Astrocyte (in vitro differentiated cells and primary cell): ENCODE measurements at regions not wholly inside any gene's neighbourhood (a gene's known extent, or its start where the extent isn't known, plus 50 kb on each side); places are given as distances from the start of the nearest gene placed in this dataset.
A peak's percentile ranks its signal among the peaks of the same experiment; 100 is the strongest.

ENCODE experiments used
- DNase-seq: peaks from one replicate; pipeline ENCODE4 v3.0.0-alpha.2; 2010; ENCODE audit warnings: low read depth
- FAIRE-seq: peaks from 2 replicates; lab custom pipeline; 2011; peaks lifted over from hg19 to GRCh38; lab: Jason Lieb, UNC
- H2AFZ ChIP-seq: 2 replicates; pipeline ENCODE4 v1.6.0; 2012; ENCODE audit warnings: low read depth, low read length, inconsistent platforms
- H3K27ac ChIP-seq: 2 replicates; pipeline ENCODE4 v1.5.1; 2011; ENCODE audit warnings: low read depth, low read length, inconsistent platforms
- H3K27me3 ChIP-seq: 2 replicates; pipeline ENCODE4 v1.6.0; 2011; ENCODE audit warnings: low read length, inconsistent platforms; ENCODE audit not compliant: insufficient read depth
- H3K36me3 ChIP-seq: 2 replicates; pipeline ENCODE4 v1.5.1; 2011; ENCODE audit warnings: low read length, inconsistent platforms; ENCODE audit not compliant: insufficient read depth
- H3K4me1 ChIP-seq: 2 replicates; pipeline ENCODE4 v1.5.1; 2011; ENCODE audit warnings: low read length, inconsistent platforms; ENCODE audit not compliant: insufficient read depth
- H3K4me2 ChIP-seq: 2 replicates; pipeline ENCODE4 v1.6.0; 2012; ENCODE audit warnings: low read length, inconsistent platforms
- H3K4me3 ChIP-seq: 2 replicates; pipeline ENCODE4 v1.5.1; 2011; ENCODE audit warnings: low read depth, mild to moderate bottlenecking, low read length, inconsistent platforms; ENCODE audit not compliant: insufficient read depth
- H3K79me2 ChIP-seq: 2 replicates; pipeline ENCODE4 v1.6.0; 2012; ENCODE audit warnings: mild to moderate bottlenecking, low read length, inconsistent platforms; ENCODE audit not compliant: insufficient read depth
- H3K9ac ChIP-seq: 2 replicates; pipeline ENCODE4 v1.6.0; 2012; ENCODE audit warnings: mild to moderate bottlenecking, low read length, inconsistent platforms
- H3K9me3 ChIP-seq: 2 replicates; pipeline ENCODE4 v1.5.1; 2012; ENCODE audit warnings: low read depth, mild to moderate bottlenecking, low read length, inconsistent platforms; ENCODE audit not compliant: insufficient read depth
- H4K20me1 ChIP-seq: 2 replicates; pipeline ENCODE4 v1.6.0; 2012; ENCODE audit warnings: low read length, inconsistent platforms; ENCODE audit not compliant: insufficient read depth
- H3K27ac Mint-ChIP-seq: one replicate; pipeline ENCODE4 v1.8.0; 2021; ENCODE audit warnings: mild to moderate bottlenecking, mixed read lengths; ENCODE audit not compliant: unreplicated experiment
- H3K27me3 Mint-ChIP-seq: one replicate; pipeline ENCODE4 v1.8.0; 2021; ENCODE audit warnings: low read depth, mixed read lengths; ENCODE audit not compliant: unreplicated experiment
- H3K36me3 Mint-ChIP-seq: one replicate; pipeline ENCODE4 v1.8.0; 2021; ENCODE audit warnings: low read depth, mixed read lengths; ENCODE audit not compliant: unreplicated experiment
- H3K4me1 Mint-ChIP-seq: one replicate; pipeline ENCODE4 v1.8.0; 2021; ENCODE audit warnings: low read depth, mixed read lengths; ENCODE audit not compliant: unreplicated experiment
- H3K4me3 Mint-ChIP-seq: one replicate; pipeline ENCODE4 v1.8.0; 2021; ENCODE audit warnings: mild to moderate bottlenecking, moderate library complexity, mixed read lengths; ENCODE audit not compliant: unreplicated experiment
- H3K9me3 Mint-ChIP-seq: one replicate; pipeline ENCODE4 v1.8.0; 2021; ENCODE audit warnings: mild to moderate bottlenecking, mixed read lengths; ENCODE audit not compliant: unreplicated experiment
- EZH2 ChIP-seq: IDR thresholded peaks from 2 replicates; pipeline ENCODE4 v1.6.1; 2012; ENCODE audit warnings: mild to moderate bottlenecking, low read length, inconsistent platforms; ENCODE audit not compliant: insufficient read depth
- TF ChIP-seq, protein P1 (sequence below): IDR thresholded peaks from 2 replicates; pipeline ENCODE4 v1.5.1; 2011; ENCODE audit warnings: low read depth, mild to moderate bottlenecking, inconsistent platforms, low read length, moderate library complexity; ENCODE audit not compliant: insufficient read depth

DNA sequence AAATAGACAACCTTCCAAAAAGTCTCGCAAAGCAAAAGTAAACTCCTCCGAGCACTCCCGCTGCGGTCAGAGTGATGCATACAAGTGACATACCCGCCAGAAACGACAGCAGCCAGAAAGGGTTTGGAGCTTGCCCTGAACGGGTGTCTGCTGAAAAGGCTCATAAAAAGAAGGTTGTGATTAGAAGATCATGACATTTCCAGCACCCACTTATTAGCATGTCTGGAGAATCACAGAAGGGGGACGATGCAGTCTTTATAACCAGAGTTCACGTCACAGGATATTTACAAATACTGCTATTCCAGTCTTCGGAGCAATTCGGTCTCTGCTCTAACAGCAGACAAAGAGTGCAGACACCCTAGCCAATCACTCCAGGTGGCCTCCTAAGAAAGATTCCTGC lies 59.1 kb upstream of the FRMD4B start:
- no peaks in the 10 kb centered on the region for H3K79me2 ChIP-seq
- Mint-ChIP-seq H3K4me1 (peaks cover 10% of the 10 kb centered on the region), H3K27ac (no peak overlapping the region), H3K4me3 (no peak overlapping the region), H3K36me3 (no peaks in the 10 kb centered on the region), H3K27me3 (no peaks in the 10 kb centered on the region), H3K9me3 (peaks cover 2% of the 10 kb centered on the region)
- no peaks in the 10 kb centered on the region for H4K20me1 ChIP-seq
- H3K9me3 ChIP-seq: no peaks in the 10 kb centered on the region
- no peaks in the 10 kb centered on the region for H3K27me3 ChIP-seq
- no peak for FAIRE-seq
- peak overlapping the region; percentile 73 for H3K4me2 ChIP-seq
- peak overlapping the region; percentile 43 for H2AFZ ChIP-seq
- H3K9ac ChIP-seq: no peak overlapping the region
- no peaks in the 10 kb centered on the region for H3K4me1 ChIP-seq
- H3K27ac ChIP-seq: no peak overlapping the region
- H3K4me3 ChIP-seq: peak overlapping the region; percentile 43
- no peak for DNase-seq
- TF ChIP-seq EZH2: no peak
- TF ChIP-seq, protein P1, sequence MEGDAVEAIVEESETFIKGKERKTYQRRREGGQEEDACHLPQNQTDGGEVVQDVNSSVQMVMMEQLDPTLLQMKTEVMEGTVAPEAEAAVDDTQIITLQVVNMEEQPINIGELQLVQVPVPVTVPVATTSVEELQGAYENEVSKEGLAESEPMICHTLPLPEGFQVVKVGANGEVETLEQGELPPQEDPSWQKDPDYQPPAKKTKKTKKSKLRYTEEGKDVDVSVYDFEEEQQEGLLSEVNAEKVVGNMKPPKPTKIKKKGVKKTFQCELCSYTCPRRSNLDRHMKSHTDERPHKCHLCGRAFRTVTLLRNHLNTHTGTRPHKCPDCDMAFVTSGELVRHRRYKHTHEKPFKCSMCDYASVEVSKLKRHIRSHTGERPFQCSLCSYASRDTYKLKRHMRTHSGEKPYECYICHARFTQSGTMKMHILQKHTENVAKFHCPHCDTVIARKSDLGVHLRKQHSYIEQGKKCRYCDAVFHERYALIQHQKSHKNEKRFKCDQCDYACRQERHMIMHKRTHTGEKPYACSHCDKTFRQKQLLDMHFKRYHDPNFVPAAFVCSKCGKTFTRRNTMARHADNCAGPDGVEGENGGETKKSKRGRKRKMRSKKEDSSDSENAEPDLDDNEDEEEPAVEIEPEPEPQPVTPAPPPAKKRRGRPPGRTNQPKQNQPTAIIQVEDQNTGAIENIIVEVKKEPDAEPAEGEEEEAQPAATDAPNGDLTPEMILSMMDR: no peak
- no peaks in the 10 kb centered on the region for H3K36me3 ChIP-seq

DNA sequence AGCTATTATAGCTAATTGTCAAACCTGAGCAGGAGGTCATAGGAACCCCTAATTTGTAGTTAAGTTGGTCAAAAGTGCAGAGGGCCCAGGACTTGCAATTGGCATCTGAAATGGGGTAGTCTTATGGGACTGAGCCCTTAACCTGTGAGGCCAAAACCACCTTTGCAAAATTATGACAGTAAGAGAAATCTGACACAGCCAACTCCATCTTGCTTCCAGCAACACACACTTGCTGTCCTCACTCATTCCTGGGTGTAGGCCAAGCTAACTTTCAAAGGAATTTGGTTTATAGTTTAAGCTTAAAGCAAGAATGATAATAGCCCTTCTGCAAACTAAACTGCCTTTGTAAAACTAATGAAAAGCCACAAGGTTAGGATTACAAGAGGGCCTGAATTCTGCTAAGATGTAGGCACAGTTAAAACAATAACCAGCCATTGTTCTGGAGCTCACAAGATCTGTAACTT lies 57.6 kb upstream of the FRMD4B start:
- Histone ChIP-seq H3K9me3 (no peaks in the 10 kb centered on the region), H3K36me3 (no peaks in the 10 kb centered on the region), H3K9ac (no peak overlapping the region), H3K79me2 (no peaks in the 10 kb centered on the region), H4K20me1 (no peaks in the 10 kb centered on the region), H3K27me3 (no peaks in the 10 kb centered on the region), H3K4me1 (no peaks in the 10 kb centered on the region), H3K4me3 (no peak overlapping the region), H3K27ac (no peak overlapping the region), H3K4me2 (no peak overlapping the region), H2AFZ (no peak overlapping the region)
- no peaks in the 10 kb centered on the region for H3K27me3 Mint-ChIP-seq
- peaks cover 10% of the 10 kb centered on the region for H3K4me1 Mint-ChIP-seq
- DNase-seq: no peak
- no peaks in the 10 kb centered on the region for H3K36me3 Mint-ChIP-seq
- no peak overlapping the region for H3K27ac Mint-ChIP-seq
- H3K4me3 Mint-ChIP-seq: no peak overlapping the region
- H3K9me3 Mint-ChIP-seq: peaks cover 2% of the 10 kb centered on the region
- FAIRE-seq: no peak
- TF ChIP-seq EZH2: no peak
- TF ChIP-seq, protein P1: no peak

DNA sequence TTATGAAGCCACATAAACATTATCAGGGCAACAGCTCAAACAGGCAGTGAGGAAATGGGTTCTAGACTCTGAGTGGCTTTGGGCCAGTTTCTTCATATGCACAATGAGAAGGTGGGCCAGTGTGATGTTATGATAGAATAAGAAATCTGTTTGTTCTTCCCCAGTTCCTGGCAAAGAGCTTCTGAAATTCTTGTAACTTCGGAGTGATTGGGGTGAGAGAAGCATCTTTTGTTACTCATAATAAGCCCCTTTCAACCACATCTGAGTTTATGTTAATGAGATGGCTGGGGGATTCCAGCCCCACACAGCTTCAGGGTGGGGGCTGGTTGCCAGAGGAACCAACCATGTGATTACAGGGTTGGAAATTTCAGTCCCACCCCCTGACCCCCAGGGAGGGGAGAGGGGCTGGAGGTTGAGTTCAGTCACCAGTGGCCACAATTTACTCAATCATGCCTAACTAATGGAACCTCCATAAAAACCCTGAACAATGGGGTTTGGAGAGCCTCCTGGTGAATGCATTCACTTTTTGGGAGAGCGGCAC lies 57.0 kb upstream of the FRMD4B start:
- no peak overlapping the region for H3K27ac Mint-ChIP-seq
- no peaks in the 10 kb centered on the region for H3K36me3 ChIP-seq
- no peak overlapping the region for H3K4me3 ChIP-seq
- H3K27ac ChIP-seq: no peak overlapping the region
- H3K36me3 Mint-ChIP-seq: no peaks in the 10 kb centered on the region
- TF ChIP-seq, protein P1: no peak
- no peak for TF ChIP-seq EZH2
- H2AFZ ChIP-seq: no peak overlapping the region
- no peaks in the 10 kb centered on the region for H3K27me3 ChIP-seq
- H3K4me2 ChIP-seq: no peak overlapping the region
- H3K9ac ChIP-seq: no peak overlapping the region
- no peaks in the 10 kb centered on the region for H4K20me1 ChIP-seq
- no peak overlapping the region for H3K4me3 Mint-ChIP-seq
- DNase-seq: no peak
- H3K4me1 ChIP-seq: no peaks in the 10 kb centered on the region
- no peaks in the 10 kb centered on the region for H3K27me3 Mint-ChIP-seq
- peaks cover 2% of the 10 kb centered on the region for H3K9me3 Mint-ChIP-seq
- no peaks in the 10 kb centered on the region for H3K79me2 ChIP-seq
- FAIRE-seq: no peak
- H3K4me1 Mint-ChIP-seq: peaks cover 10% of the 10 kb centered on the region
- H3K9me3 ChIP-seq: no peaks in the 10 kb centered on the region
